ENCODE measurements at regions not wholly inside any gene's neighbourhood (a gene's known extent, or its start where the extent isn't known, plus 50 kb on each side); places are given as distances from the start of the nearest gene placed in this dataset.

GRCh38 chr6:159513074-159513720, 179.8 kb downstream of the SOD2 start:
- H3K4me3 ChIP-seq (replicated peaks; ENCODE audit: low read depth, low read length) = no peak overlapping the region
- H3K36me3 ChIP-seq (ENCODE audit: control insufficient read depth, insufficient read depth, low read length) = no peaks in the 10 kb centered on the region
- no peak for DNase-seq (ENCODE audit: extremely low read depth, insufficient read length)
- TF ChIP-seq CTCF (IDR thresholded peaks at IDR 0.05; ENCODE audit: insufficient read depth, low read length, poor library complexity, severe bottlenecking) = no peak
- no peaks in the 10 kb centered on the region for H3K27me3 ChIP-seq (replicated peaks; ENCODE audit: control insufficient read depth, insufficient read depth, low read length)

GRCh38 chr6:159512571-159512970, 180.5 kb downstream of the SOD2 start:
- TF ChIP-seq CTCF (IDR thresholded peaks at IDR 0.05; ENCODE audit: insufficient read depth, low read length, poor library complexity, severe bottlenecking) = no peak
- no peaks in the 10 kb centered on the region for H3K36me3 ChIP-seq (ENCODE audit: control insufficient read depth, insufficient read depth, low read length)
- no peak overlapping the region for H3K4me3 ChIP-seq (replicated peaks; ENCODE audit: low read depth, low read length)
- no peak for DNase-seq (ENCODE audit: extremely low read depth, insufficient read length)
- no peaks in the 10 kb centered on the region for H3K27me3 ChIP-seq (replicated peaks; ENCODE audit: control insufficient read depth, insufficient read depth, low read length)

GRCh38 chr6:159512104-159512503, 180.9 kb downstream of the SOD2 start:
- no peak for DNase-seq (ENCODE audit: extremely low read depth, insufficient read length)
- H3K27me3 ChIP-seq (replicated peaks; ENCODE audit: control insufficient read depth, insufficient read depth, low read length) = no peaks in the 10 kb centered on the region

GRCh38 chr6:159510141-159510540, 182.9 kb downstream of the SOD2 start:
- Histone ChIP-seq H3K36me3 (ENCODE audit: control insufficient read depth, insufficient read depth, low read length) (no peaks in the 10 kb centered on the region), H3K27me3 (replicated peaks; ENCODE audit: control insufficient read depth, insufficient read depth, low read length) (no peaks in the 10 kb centered on the region; the same call in 1 of the 2 replicates), H3K4me3 (replicated peaks; ENCODE audit: low read depth, low read length) (no peak overlapping the region)
- DNase-seq (ENCODE audit: extremely low read depth, insufficient read length) = no peak
- no peak for TF ChIP-seq CTCF (IDR thresholded peaks at IDR 0.05; ENCODE audit: insufficient read depth, low read length, poor library complexity, severe bottlenecking)

More at GRCh38 chr6:159512104-159512503, 180.9 kb downstream of the SOD2 start:
- Histone ChIP-seq H3K4me3 (replicated peaks; ENCODE audit: low read depth, low read length) (no peak overlapping the region), H3K36me3 (ENCODE audit: control insufficient read depth, insufficient read depth, low read length) (no peaks in the 10 kb centered on the region)
- TF ChIP-seq CTCF (IDR thresholded peaks at IDR 0.05; ENCODE audit: insufficient read depth, low read length, poor library complexity, severe bottlenecking) = no peak

- H3K36me3 ChIP-seq (ENCODE audit: control insufficient read depth, insufficient read depth, low read length) = no peaks in the 10 kb centered on the region
- no peak overlapping the region for H3K4me3 ChIP-seq (replicated peaks; ENCODE audit: low read depth, low read length)
- DNase-seq (ENCODE audit: extremely low read depth, insufficient read length) = no peak
- H3K27me3 ChIP-seq (replicated peaks; ENCODE audit: control insufficient read depth, insufficient read depth, low read length) = no peaks in the 10 kb centered on the region; the same call in 1 of the 2 replicates
- no peak for TF ChIP-seq CTCF (IDR thresholded peaks at IDR 0.05; ENCODE audit: insufficient read depth, low read length, poor library complexity, severe bottlenecking)
Observed at GRCh38 chr6:159508931-159509330, 184.1 kb downstream of the SOD2 start.

- TF ChIP-seq CTCF (IDR thresholded peaks at IDR 0.05; ENCODE audit: insufficient read depth, low read length, poor library complexity, severe bottlenecking) = no peak
Observed at GRCh38 chr6:159506048-159506447, 187.0 kb downstream of the SOD2 start.

More at GRCh38 chr6:159506048-159506447, 187.0 kb downstream of the SOD2 start:
- H3K27me3 ChIP-seq (replicated peaks; ENCODE audit: control insufficient read depth, insufficient read depth, low read length) = no peaks in the 10 kb centered on the region; the same call in 1 of the 2 replicates
- DNase-seq (ENCODE audit: extremely low read depth, insufficient read length) = no peak
- H3K36me3 ChIP-seq (ENCODE audit: control insufficient read depth, insufficient read depth, low read length) = no peaks in the 10 kb centered on the region
- H3K4me3 ChIP-seq (replicated peaks; ENCODE audit: low read depth, low read length) = no peak overlapping the region
